ENCODE measurements at regions not wholly inside any gene's neighbourhood (a gene's known extent, or its start where the extent isn't known, plus 50 kb on each side); places are given as distances from the start of the nearest gene placed in this dataset.
"Not testable (repeated sequence)": the region's sequence is repeated elsewhere in the genome, so short reads cannot be mapped to it uniquely, and the experiment has no call there.

- DNase-seq (ENCODE audit: insufficient read length, low spot score) (no peak), FAIRE-seq (no peak)
These were observed 161.6 kb upstream of the KCNJ15 start for GRCh38 chr21:38095220-38095619.

- DNase-seq (ENCODE audit: insufficient read length, low spot score) (no peak), FAIRE-seq (no peak)
These were observed 159.0 kb upstream of the KCNJ15 start for GRCh38 chr21:38097789-38098188.

GRCh38 chr21:38112219-38112789 lies 144.5 kb upstream of the KCNJ15 start:
- no peak for DNase-seq (ENCODE audit: insufficient read length, low spot score)
- FAIRE-seq: no peak

DNA sequence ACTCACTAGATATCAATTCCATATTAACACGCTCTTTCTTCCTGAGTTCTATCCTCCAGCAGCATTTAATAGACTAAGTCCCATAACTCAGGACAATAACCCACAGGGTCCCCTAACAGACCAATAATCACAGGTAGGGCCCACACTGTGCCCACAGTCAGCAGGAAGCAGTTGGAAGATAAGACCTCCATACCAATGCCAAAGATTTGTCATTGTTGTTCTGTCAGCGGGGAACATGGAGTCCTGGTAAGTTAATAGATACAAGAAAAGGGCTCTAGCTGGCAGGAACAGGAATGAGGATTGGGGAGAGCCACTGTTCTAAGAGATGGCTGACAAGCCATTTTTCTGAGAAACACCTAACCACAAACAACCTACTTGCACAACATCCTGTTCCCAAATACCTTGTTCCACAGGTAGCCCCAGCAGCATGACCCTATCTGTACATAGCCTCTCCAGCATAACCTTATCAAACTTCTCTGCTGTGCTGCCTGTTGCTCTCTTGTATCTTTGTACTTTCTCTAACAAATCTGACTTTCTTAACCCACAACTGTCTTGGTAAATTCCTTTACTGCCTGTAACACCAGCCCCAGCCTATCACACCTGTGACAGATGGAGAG lies 142.0 kb upstream of the KCNJ15 start:
- DNase-seq (ENCODE audit: insufficient read length, low spot score) (no peak), FAIRE-seq (no peak)

- DNase-seq (ENCODE audit: insufficient read length, low spot score) (no peak), FAIRE-seq (no peak)
These were observed 140.9 kb upstream of the KCNJ15 start for GRCh38 chr21:38115870-38116269.

- DNase-seq (ENCODE audit: insufficient read length, low spot score): no peak
- FAIRE-seq: no peak
These were observed 137.0 kb upstream of the KCNJ15 start for GRCh38 chr21:38119793-38120192.

DNA sequence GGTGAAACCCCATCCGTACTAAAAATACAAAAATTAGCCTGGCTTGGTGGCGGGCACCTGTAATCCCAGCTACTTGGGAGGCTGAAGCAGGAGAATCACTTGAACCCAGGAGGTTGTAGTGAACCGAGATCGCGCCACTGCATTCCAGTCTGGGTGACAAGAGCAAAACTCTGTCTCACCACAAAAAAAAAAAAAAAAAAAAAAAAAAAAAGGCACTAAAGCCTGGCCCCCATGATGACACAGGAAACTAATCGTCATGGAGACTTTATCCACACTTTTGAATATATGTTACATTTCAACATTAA lies 136.2 kb upstream of the KCNJ15 start:
- not testable (repeated sequence) for DNase-seq (ENCODE audit: insufficient read length, low spot score); FAIRE-seq

- DNase-seq (ENCODE audit: insufficient read length, low spot score) (no peak), FAIRE-seq (no peak)
These were observed 135.6 kb upstream of the KCNJ15 start for GRCh38 chr21:38120984-38121855.

DNA sequence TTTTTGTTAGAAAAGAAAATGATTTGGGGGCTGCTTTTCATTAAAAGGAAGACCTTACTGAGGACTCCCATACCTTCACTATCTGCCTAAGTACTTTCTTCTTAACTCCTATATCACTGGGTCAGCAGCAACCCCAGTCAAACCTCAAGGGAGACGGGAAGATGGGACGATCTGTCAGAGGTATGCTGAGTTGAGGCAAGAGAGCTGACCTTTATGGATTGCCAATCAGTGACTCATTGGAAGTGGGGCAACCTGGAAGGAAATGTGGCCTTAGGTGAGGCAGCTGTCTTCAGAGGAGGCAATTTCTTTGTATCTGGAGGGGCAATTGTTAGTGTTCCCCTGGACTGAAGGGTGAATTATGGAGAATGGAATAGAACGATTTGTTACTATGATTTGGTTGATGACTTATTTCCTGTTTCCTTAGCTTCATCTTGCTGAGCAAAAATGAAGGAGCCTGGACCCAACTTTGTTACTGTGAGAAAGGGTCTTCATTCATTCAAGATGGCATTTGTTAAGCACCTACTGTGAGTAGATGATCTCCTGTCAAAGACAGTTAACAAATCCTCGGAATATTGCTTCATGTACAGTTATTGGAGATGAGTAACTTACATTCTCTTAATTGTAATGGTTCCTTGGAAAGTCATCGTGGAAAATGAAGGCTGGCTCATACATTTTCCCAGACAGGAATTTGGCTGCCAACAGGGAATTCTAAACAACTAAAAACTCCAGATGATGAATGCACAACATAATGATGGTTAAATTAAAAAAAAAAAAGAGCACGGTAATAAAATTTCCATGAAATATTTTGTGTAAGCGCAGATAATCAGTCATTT lies 134.7 kb upstream of the KCNJ15 start:
- no peak for FAIRE-seq
- no peak for DNase-seq (ENCODE audit: insufficient read length, low spot score)

GRCh38 chr21:38123626-38124025 lies 133.2 kb upstream of the KCNJ15 start:
- no peak for FAIRE-seq

DNA sequence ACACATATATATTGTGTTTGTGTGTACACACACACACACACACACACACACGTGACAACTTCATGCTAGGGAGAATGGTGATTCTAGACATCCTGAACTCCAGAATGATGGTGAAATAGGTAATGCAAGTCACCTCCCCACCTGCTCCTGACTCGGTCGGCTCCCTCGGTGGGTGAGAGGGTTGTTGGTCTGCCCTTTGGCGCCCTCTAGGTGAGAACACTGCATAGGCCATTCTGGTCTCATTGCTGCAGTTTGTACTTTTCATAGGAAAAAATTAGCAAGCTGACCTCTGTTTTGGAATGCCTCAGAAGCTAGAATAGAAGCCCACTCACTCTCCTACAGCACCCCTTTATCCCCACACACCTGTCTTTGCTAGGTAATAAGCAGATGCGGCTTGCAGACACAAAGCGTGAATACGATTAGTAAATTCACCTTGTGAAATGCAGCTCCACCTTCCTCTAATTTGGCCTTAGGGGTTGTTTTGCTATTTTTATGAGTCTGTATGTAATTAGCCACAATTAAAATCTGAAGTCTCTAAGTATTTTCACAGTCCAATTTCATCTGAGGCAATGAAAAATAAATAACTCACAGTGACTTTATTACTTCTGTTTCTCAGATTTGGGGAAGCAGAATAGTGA lies 130.0 kb upstream of the KCNJ15 start:
- DNase-seq (ENCODE audit: insufficient read length, low spot score) (peak; percentile 29), FAIRE-seq (no peak)

More at GRCh38 chr21:38123626-38124025, 133.2 kb upstream of the KCNJ15 start:
- no peak for DNase-seq (ENCODE audit: insufficient read length, low spot score)

- DNase-seq (ENCODE audit: insufficient read length, low spot score) (no peak), FAIRE-seq (no peak)
These were observed 127.1 kb upstream of the KCNJ15 start for GRCh38 chr21:38129711-38130110.

- DNase-seq (ENCODE audit: insufficient read length, low spot score): no peak
These were observed 123.6 kb upstream of the KCNJ15 start for GRCh38 chr21:38133240-38133639.

GRCh38 chr21:38134084-38134873 lies 122.5 kb upstream of the KCNJ15 start:
- DNase-seq (ENCODE audit: insufficient read length, low spot score) (no peak), FAIRE-seq (no peak)

More at GRCh38 chr21:38133240-38133639, 123.6 kb upstream of the KCNJ15 start:
- no peak for FAIRE-seq

DNA sequence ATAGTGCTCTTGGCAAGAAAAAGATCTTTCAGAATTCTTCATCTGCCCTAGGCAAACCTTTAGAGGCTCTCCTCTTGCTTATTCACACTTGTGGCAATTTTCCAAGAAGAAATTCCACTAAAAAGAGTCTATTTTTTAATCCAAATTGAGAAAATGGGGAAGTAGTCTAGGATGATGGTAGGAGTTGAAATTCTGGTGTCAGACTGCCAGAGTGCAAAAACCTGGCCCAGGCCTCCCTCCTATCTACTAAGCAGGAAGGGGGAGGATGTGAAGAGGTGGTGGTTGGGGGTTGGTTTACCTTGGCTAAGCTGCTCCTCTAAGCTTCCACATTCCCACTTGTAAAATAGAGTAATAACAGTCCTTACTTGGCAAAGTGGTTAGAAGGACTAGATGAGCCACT lies 120.6 kb upstream of the KCNJ15 start:
- FAIRE-seq: no peak
- no peak for DNase-seq (ENCODE audit: insufficient read length, low spot score)

DNA sequence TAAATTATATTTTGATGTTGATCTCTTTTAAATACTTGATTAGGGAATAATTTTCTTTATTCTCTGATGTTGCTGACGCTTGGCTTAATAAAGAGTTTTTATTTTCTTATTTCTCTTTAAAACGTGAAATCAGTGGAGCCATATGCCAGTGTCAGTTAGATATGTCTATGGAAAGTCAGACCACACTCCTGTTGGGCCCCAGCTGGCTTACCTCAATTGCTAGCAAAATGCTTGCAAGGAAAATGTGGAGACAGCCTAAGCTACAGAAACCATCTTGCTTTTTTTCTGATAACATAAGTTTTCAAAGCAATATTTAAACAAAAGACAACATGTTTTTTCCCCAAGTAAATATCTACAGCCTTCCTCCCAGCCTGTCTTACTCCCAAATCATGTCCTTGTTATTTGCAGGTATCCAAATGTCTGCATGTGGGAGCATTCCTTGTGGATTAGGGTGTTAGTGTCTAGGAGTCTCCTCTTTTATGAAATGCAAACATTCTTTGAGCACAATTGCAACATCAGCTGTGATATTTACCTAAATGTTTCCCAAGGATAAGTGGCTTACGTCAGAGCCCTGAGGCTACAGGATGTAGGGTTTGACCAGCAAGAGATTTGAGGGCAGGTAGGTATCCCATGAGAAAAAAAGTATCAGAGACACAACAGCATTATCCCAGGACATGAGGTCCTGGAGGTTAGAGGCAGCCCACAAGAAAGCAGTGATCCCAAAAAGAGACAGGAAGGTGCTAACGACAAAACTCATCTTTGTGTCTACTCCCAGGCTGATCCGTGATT lies 117.2 kb upstream of the KCNJ15 start:
- FAIRE-seq (no peak), DNase-seq (ENCODE audit: insufficient read length, low spot score) (no peak)

GRCh38 chr21:38140207-38140903 lies 116.4 kb upstream of the KCNJ15 start:
- FAIRE-seq (no peak), DNase-seq (ENCODE audit: insufficient read length, low spot score) (no peak)

GRCh38 chr21:38142224-38142623 lies 114.6 kb upstream of the KCNJ15 start:
- DNase-seq (ENCODE audit: insufficient read length, low spot score) (no peak), FAIRE-seq (no peak)
